H9 (cell line): ENCODE measurements at regions not wholly inside any gene's neighbourhood (a gene's known extent, or its start where the extent isn't known, plus 50 kb on each side); places are given as distances from the start of the nearest gene placed in this dataset.

ENCODE experiments used
- DNase-seq: peaks from one replicate; pipeline ENCODE4 v3.0.0-alpha.2; 2017
- H2AFZ ChIP-seq: one replicate; pipeline ENCODE4 v1.6.1; 2013; ENCODE audit warnings: mild to moderate bottlenecking, low read length, control low read depth, moderate library complexity
- H2AK5ac ChIP-seq: 2 replicates; pipeline ENCODE4 v1.6.1; 2013; ENCODE audit warnings: low read length, control low read depth, mixed read lengths; ENCODE audit not compliant: insufficient read length
- H2BK120ac ChIP-seq: one replicate; pipeline ENCODE4 v1.6.1; 2013; ENCODE audit warnings: low read depth, mild to moderate bottlenecking, low read length, control low read depth, inconsistent platforms; ENCODE audit not compliant: poor library complexity, severe bottlenecking
- H2BK12ac ChIP-seq: 2 replicates; pipeline ENCODE4 v1.6.1; 2013; ENCODE audit warnings: low read length, control low read depth, mixed read lengths, low read depth; ENCODE audit not compliant: insufficient read length
- H2BK15ac ChIP-seq: 2 replicates; pipeline ENCODE4 v1.6.1; 2013; ENCODE audit warnings: low read depth, low read length, control low read depth
- H2BK20ac ChIP-seq: one replicate; pipeline ENCODE4 v1.6.1; 2013; ENCODE audit warnings: low read depth, mild to moderate bottlenecking, low read length, control low read depth, inconsistent platforms; ENCODE audit not compliant: poor library complexity, severe bottlenecking
- H2BK5ac ChIP-seq: 2 replicates; pipeline ENCODE4 v1.6.1; 2013; ENCODE audit warnings: low read length, control low read depth, mixed read lengths; ENCODE audit not compliant: insufficient read length
- H3K14ac ChIP-seq: 2 replicates; pipeline ENCODE4 v1.6.1; 2013; ENCODE audit warnings: low read length, control low read depth; ENCODE audit not compliant: insufficient read depth
- H3K18ac ChIP-seq: 2 replicates; pipeline ENCODE4 v1.6.1; 2013; ENCODE audit warnings: low read depth, mild to moderate bottlenecking, mixed read lengths, low read length, control low read depth; ENCODE audit not compliant: insufficient read length
- H3K23ac ChIP-seq: 2 replicates; pipeline ENCODE4 v1.6.1; 2013; ENCODE audit warnings: low read length, control low read depth, mixed read lengths, low read depth; ENCODE audit not compliant: insufficient read length
- H3K23me2 ChIP-seq: 2 replicates; pipeline ENCODE4 v1.6.1; 2013; ENCODE audit warnings: low read depth, mild to moderate bottlenecking, mixed read lengths, low read length, control low read depth; ENCODE audit not compliant: insufficient read length, poor library complexity, severe bottlenecking
- H3K27ac ChIP-seq: 2 replicates; pipeline ENCODE4 v1.5.1; 2013; ENCODE audit warnings: low read length, control low read depth, mixed read lengths, low read depth; ENCODE audit not compliant: insufficient read length
- H3K27me3 ChIP-seq: 2 replicates; pipeline ENCODE4 v1.6.1; 2013; ENCODE audit warnings: low read length, control low read depth, inconsistent platforms; ENCODE audit not compliant: insufficient read depth
- H3K4ac ChIP-seq: 2 replicates; pipeline ENCODE4 v1.6.1; 2013; ENCODE audit warnings: low read depth, mild to moderate bottlenecking, control low read depth, inconsistent platforms, low read length, moderate library complexity
- H3K4me1 ChIP-seq: 2 replicates; pipeline ENCODE4 v1.6.1; 2013; ENCODE audit warnings: low read length, control low read depth, inconsistent platforms; ENCODE audit not compliant: insufficient read depth
- H3K4me2 ChIP-seq: 2 replicates; pipeline ENCODE4 v1.6.1; 2013; ENCODE audit warnings: low read length, control low read depth, mixed read lengths; ENCODE audit not compliant: insufficient read length, insufficient read depth
- H3K56ac ChIP-seq: 2 replicates; pipeline ENCODE4 v1.6.1; 2013; ENCODE audit warnings: low read depth, mild to moderate bottlenecking, mixed read lengths, low read length, control low read depth; ENCODE audit not compliant: insufficient read length
- H3K79me1 ChIP-seq: 2 replicates; pipeline ENCODE4 v1.6.1; 2013; ENCODE audit warnings: low read depth, mild to moderate bottlenecking, moderate library complexity, low read length, control low read depth, inconsistent platforms; ENCODE audit not compliant: insufficient read depth, poor library complexity, severe bottlenecking
- H3K79me2 ChIP-seq: 2 replicates; pipeline ENCODE4 v1.6.1; 2013; ENCODE audit warnings: low read length, control low read depth, inconsistent platforms; ENCODE audit not compliant: insufficient read depth
- H3K9ac ChIP-seq: 2 replicates; pipeline ENCODE4 v1.6.1; 2013; ENCODE audit warnings: low read length, control low read depth, mixed read lengths; ENCODE audit not compliant: insufficient read length; ENCODE audit errors: extremely low read depth
- H3K9me3 ChIP-seq: one replicate; pipeline ENCODE4 v1.6.1; 2013; ENCODE audit warnings: low read depth, low read length, inconsistent platforms; ENCODE audit not compliant: control insufficient read depth
- H3T11ph ChIP-seq: one replicate; pipeline ENCODE4 v1.6.1; 2013; ENCODE audit warnings: mild to moderate bottlenecking, low read length, control low read depth, inconsistent platforms
- H4K20me1 ChIP-seq: one replicate; pipeline ENCODE4 v1.6.1; 2013; ENCODE audit not compliant: control insufficient read depth, insufficient read length, insufficient read depth
- H4K5ac ChIP-seq: 2 replicates; pipeline ENCODE4 v1.6.1; 2013; ENCODE audit warnings: low read depth, mild to moderate bottlenecking, mixed read lengths, low read length, control low read depth; ENCODE audit not compliant: insufficient read length
- H4K8ac ChIP-seq: replicated peaks from 2 replicates; pipeline ENCODE4 v1.6.1; 2013; ENCODE audit warnings: low read length, control low read depth, mixed read lengths, low read depth; ENCODE audit not compliant: insufficient read length
- H4K91ac ChIP-seq: 2 replicates; pipeline ENCODE4 v1.6.1; 2013; ENCODE audit warnings: low read depth, mild to moderate bottlenecking, moderate library complexity, mixed read lengths, low read length, control low read depth; ENCODE audit not compliant: insufficient read length
- H3K27ac Mint-ChIP-seq, 3 experiments: 2 replicates in 2 of 3; 3 replicates in 1 of 3; pipeline ENCODE4 v1.8.0; 2020 to 2021; ENCODE audit warnings: mixed read lengths in 3 of 3, mild to moderate bottlenecking in 1 of 3, moderate library complexity in 1 of 3
- H3K27me3 Mint-ChIP-seq: 2 replicates; pipeline ENCODE4 v1.8.0; 2021; ENCODE audit warnings: low read depth, mild to moderate bottlenecking, moderate library complexity, mixed read lengths
- H3K36me3 Mint-ChIP-seq, 3 experiments: 2 replicates in 2 of 3; 3 replicates in 1 of 3; pipeline ENCODE4 v1.8.0; 2020 to 2021; ENCODE audit warnings: low read depth in 3 of 3, mixed read lengths in 3 of 3; ENCODE audit not compliant: insufficient read depth in 1 of 3
- H3K4me1 Mint-ChIP-seq, 2 experiments: 2 replicates each; pipeline ENCODE4 v1.8.0; 2020; ENCODE audit warnings: mixed read lengths in 2 of 2
- H3K4me3 Mint-ChIP-seq, 2 experiments: 2 replicates in 1 of 2; 3 replicates in 1 of 2; pipeline ENCODE4 v1.8.0; 2020 to 2021; ENCODE audit warnings: mild to moderate bottlenecking in 2 of 2, mixed read lengths in 2 of 2, moderate library complexity in 1 of 2
- H3K9me3 Mint-ChIP-seq, 2 experiments: 2 replicates in 1 of 2; 3 replicates in 1 of 2; pipeline ENCODE4 v1.8.0; 2020; ENCODE audit warnings: mild to moderate bottlenecking in 2 of 2, mixed read lengths in 2 of 2, moderate library complexity in 1 of 2
- WGBS: extraction: QIAGEN DNeasy Blood & Tissue Kit; methylation state at CpG from one replicate; pipeline ENCODE4 v1.1.7; 2013; ENCODE audit warnings: missing lambda C conversion rate, low lambda C conversion rate, mixed read lengths; ENCODE audit not compliant: insufficient read length; ENCODE audit errors: extremely low coverage; 5-methylcytosine and 5-hydroxymethylcytosine counted together
- TF ChIP-seq, protein P1 (sequence below): fragments of 200-600 bp; sonication (generic); conservative IDR thresholded peaks from 3 replicates; pipeline ENCODE4 v1.8.0; 2021; ENCODE audit warnings: antibody characterized with exemption, mild to moderate bottlenecking

DNA sequence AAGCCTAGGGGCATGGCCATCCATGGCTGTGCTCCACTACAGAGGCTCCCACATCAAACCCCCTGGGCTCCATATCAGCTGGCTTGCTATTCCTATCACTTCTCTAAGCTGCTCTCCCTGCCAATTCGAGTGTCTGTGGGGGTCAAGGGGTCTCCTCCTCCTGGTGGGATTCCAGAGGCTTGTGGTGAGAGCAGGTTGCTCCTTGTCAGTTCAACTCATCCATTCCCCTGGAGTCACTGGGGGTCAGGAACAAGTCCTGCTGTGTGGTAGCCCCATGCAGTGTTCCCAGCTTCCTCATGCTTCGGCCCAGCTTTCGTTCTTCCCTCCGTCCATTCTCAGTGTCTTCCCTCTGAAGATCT, 86.6 kb upstream of the UNC5B start:
- no peak overlapping the region for H3K27ac ChIP-seq
- no peak overlapping the region for H3T11ph ChIP-seq
- no peak overlapping the region for H3K14ac ChIP-seq
- peak overlapping the region in 1 of 3 experiments; percentile 10; a peak in 1 of 7 replicates for H3K27ac Mint-ChIP-seq
- peaks cover 29% of the 10 kb centered on the region for H3K27me3 Mint-ChIP-seq
- no peak overlapping the region for H2AK5ac ChIP-seq
- no peak for DNase-seq
- H3K4ac ChIP-seq, result no peak overlapping the region
- no peak overlapping the region for H3K4me2 ChIP-seq
- no peaks in the 10 kb centered on the region for H3K79me2 ChIP-seq
- no peak overlapping the region for H3K4me3 Mint-ChIP-seq
- no peak overlapping the region for H4K8ac ChIP-seq
- no peak overlapping the region for H3K18ac ChIP-seq
- H4K20me1 ChIP-seq, result no peaks in the 10 kb centered on the region
- H2BK20ac ChIP-seq, result no peak overlapping the region
- no peaks in the 10 kb centered on the region for H3K4me1 ChIP-seq
- no peak overlapping the region for H3K56ac ChIP-seq
- no CpG with 5 or more reads among the region's 4 CpGs for WGBS
- no peak overlapping the region for H4K91ac ChIP-seq
- H3K36me3 Mint-ChIP-seq, result peaks cover 0 to 5% (median 0%) of the 10 kb centered on the region in 3 experiments; a peak in 2 of 7 replicates
- no peak overlapping the region for H3K9ac ChIP-seq
- H2BK5ac ChIP-seq, result no peak overlapping the region
- H2AFZ ChIP-seq, result no peak overlapping the region
- H4K5ac ChIP-seq, result no peak overlapping the region
- no peak overlapping the region for H2BK120ac ChIP-seq
- H3K4me1 Mint-ChIP-seq, result peaks cover 15 to 17% of the 10 kb centered on the region in 2 experiments
- H2BK12ac ChIP-seq, result no peak overlapping the region
- H3K9me3 ChIP-seq, result no peaks in the 10 kb centered on the region
- no peaks in the 10 kb centered on the region for H3K79me1 ChIP-seq
- TF ChIP-seq, protein P1, sequence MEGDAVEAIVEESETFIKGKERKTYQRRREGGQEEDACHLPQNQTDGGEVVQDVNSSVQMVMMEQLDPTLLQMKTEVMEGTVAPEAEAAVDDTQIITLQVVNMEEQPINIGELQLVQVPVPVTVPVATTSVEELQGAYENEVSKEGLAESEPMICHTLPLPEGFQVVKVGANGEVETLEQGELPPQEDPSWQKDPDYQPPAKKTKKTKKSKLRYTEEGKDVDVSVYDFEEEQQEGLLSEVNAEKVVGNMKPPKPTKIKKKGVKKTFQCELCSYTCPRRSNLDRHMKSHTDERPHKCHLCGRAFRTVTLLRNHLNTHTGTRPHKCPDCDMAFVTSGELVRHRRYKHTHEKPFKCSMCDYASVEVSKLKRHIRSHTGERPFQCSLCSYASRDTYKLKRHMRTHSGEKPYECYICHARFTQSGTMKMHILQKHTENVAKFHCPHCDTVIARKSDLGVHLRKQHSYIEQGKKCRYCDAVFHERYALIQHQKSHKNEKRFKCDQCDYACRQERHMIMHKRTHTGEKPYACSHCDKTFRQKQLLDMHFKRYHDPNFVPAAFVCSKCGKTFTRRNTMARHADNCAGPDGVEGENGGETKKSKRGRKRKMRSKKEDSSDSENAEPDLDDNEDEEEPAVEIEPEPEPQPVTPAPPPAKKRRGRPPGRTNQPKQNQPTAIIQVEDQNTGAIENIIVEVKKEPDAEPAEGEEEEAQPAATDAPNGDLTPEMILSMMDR, result no peak
- no peaks in the 10 kb centered on the region for H3K27me3 ChIP-seq
- H3K23me2 ChIP-seq, result no peaks in the 10 kb centered on the region
- peaks cover 5 to 7% of the 10 kb centered on the region in 2 experiments for H3K9me3 Mint-ChIP-seq
- H2BK15ac ChIP-seq, result no peak overlapping the region
- H3K23ac ChIP-seq, result no peak overlapping the region
